ENCODE measurements at regions not wholly inside any gene's neighbourhood (a gene's known extent, or its start where the extent isn't known, plus 50 kb on each side); places are given as distances from the start of the nearest gene placed in this dataset.

DNA sequence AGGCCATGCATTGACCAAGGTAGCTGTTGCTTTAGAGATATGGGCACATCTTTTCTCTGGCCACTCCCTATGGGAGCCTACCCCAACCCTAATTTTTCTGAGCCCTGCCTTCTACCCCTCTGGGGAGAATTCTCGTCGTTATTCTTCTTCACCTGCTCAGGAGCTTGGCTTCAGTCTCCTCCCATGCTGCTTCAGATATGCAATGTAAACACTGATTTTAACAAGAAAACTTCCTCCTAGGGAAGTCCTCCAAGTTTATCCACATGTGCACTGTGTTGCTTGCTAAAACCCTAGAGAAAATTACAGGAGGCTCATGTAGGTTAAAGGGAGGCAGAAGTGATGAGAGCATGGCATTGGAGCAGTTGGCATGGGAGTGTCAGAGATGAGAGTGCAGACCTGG is 445.2 kb upstream of the MDFIC2 start (continued):
- TF ChIP-seq KAT7 (CRISPR knock-in tag; IDR thresholded peaks at IDR 0.05; ENCODE audit: borderline replicate concordance) (no peak), FOS (IDR thresholded peaks at IDR 0.05; ENCODE audit: extremely low read depth, insufficient read length) (no peak)
- TF ChIP-seq, protein P1, sequence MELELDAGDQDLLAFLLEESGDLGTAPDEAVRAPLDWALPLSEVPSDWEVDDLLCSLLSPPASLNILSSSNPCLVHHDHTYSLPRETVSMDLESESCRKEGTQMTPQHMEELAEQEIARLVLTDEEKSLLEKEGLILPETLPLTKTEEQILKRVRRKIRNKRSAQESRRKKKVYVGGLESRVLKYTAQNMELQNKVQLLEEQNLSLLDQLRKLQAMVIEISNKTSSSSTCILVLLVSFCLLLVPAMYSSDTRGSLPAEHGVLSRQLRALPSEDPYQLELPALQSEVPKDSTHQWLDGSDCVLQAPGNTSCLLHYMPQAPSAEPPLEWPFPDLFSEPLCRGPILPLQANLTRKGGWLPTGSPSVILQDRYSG (tag; conservative IDR thresholded peaks at IDR 0.05; ENCODE audit: low read depth), result no peak

DNA sequence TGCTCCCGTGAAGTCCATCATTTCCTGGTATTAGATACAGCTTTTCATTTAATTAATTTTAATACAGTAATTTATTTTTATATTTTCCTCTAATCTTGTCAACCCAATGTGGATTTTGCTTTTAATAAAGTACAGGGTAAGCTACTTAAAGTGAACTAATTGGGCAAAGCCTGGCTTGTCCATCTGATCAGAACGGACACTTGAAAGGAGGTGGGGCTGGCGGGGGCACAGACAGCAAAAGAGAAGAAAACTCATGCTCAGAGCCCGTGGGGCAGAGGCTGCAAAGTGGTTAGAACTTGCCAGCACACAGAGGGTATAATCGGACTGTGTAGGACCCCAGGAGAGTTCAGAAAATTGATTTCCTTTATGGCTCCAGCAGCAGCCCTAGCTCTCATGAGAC is 443.1 kb upstream of the MDFIC2 start:
- no peaks in the 10 kb centered on the region for H3K9me1 ChIP-seq (ENCODE audit: control insufficient read depth, insufficient read depth, low read length)
- ChIA-PET CTCF (ENCODE audit: low intra/inter-chr PET ratio) (no interaction called here), POLR2A (no interaction called here)
- no peak overlapping the region for H3K4me2 ChIP-seq (ENCODE audit: insufficient read depth, low read length)
- 3% methylated on average over 5 of the region's 5 CpGs for WGBS (ENCODE audit: insufficient coverage, low coverage, missing lambda C conversion rate)
- no peak overlapping the region for H3K4me3 ChIP-seq
- H3K27me3 ChIP-seq (ENCODE audit: control insufficient read depth in 2 of 2, insufficient read depth in 2 of 2, low read length in 2 of 2), result no peaks in the 10 kb centered on the region
- no peaks in the 10 kb centered on the region for H4K20me1 ChIP-seq (replicated peaks; ENCODE audit: control insufficient read depth, insufficient read depth, low read length)
- H3K9ac ChIP-seq (ENCODE audit: insufficient read depth in 1 of 2, low read depth in 2 of 2, low read length in 2 of 2), result no peak overlapping the region
- intact Hi-C loops (cut with micrococcal nuclease) (no loop called here), in situ Hi-C loops (cut with MboI) (no loop called here)
- BruUV-seq (replicated peaks), result no TSS peak
- TF ChIP-seq RBM15 (IDR thresholded peaks at IDR 0.05; ENCODE audit: insufficient read depth, low read length), result no peak
- no peak for TF ChIP-seq HDAC8 (tag; IDR thresholded peaks at IDR 0.05)
- TF ChIP-seq MECOM (CRISPR knock-in tag; IDR thresholded peaks at IDR 0.05), result no peak
- no peak for TF ChIP-seq ZNF57 (CRISPR knock-in tag; IDR thresholded peaks at IDR 0.05)
- TF ChIP-seq TAF9B (IDR thresholded peaks at IDR 0.05; ENCODE audit: partially characterized antibody), result no peak
- TF ChIP-seq DPF2 (IDR thresholded peaks at IDR 0.05), result no peak
- no peaks in the 10 kb centered on the region for H3K9me3 ChIP-seq (replicated peaks; ENCODE audit: control insufficient read depth, insufficient read depth, low read depth, low read length)
- no peak for DNase-seq (ENCODE audit: extremely low read depth in 1 of 4, low spot score in 3 of 4)
- no peak for ATAC-seq
- H3K36me3 ChIP-seq (ENCODE audit: control insufficient read depth, insufficient read depth, low read length), result no peaks in the 10 kb centered on the region
- FAIRE-seq, result no peak
- no peak overlapping the region for H3K27ac ChIP-seq (ENCODE audit: extremely low read depth, low read depth, low read length)
- no peak overlapping the region for H2AFZ ChIP-seq (ENCODE audit: low read depth, low read length)
- no peaks in the 10 kb centered on the region for H3K79me2 ChIP-seq (ENCODE audit: control insufficient read depth, insufficient read depth, low read length)
- H3K4me1 ChIP-seq (replicated peaks in 1 of 2; ENCODE audit: control insufficient read depth in 2 of 2, insufficient read depth in 2 of 2, low read length in 2 of 2), result no peaks in the 10 kb centered on the region
